GM18909 (cell line): ENCODE measurements at regions not wholly inside any gene's neighbourhood (a gene's known extent, or its start where the extent isn't known, plus 50 kb on each side); places are given as distances from the start of the nearest gene placed in this dataset.

ENCODE experiments used
- ATAC-seq: cut with Tn5 transposase; IDR thresholded peaks from one replicate; pipeline ENCODE4 v1.9.1; 2021; ENCODE audit warnings: mild to moderate bottlenecking; ENCODE audit not compliant: unreplicated experiment, poor library complexity

DNA sequence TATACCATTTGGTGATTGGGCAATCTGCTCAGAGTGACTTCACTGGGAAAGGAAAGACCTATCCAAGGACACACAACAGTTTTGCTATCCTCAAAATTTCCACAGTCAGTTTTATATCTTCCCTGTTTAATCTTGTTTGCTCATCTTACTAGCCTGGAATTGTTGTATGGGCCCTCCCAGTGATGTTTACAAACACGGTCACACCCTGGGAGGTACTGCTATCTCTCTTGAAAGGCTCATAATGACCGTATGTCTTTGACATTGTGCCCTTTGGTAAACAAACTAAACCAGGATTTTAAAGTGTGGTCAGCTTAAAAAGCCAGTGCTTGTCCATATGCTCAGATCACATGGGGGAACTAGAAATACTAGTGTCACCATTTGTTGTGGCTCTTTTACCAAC is 277.0 kb downstream of the CDH2 start:
- no peak for ATAC-seq

DNA sequence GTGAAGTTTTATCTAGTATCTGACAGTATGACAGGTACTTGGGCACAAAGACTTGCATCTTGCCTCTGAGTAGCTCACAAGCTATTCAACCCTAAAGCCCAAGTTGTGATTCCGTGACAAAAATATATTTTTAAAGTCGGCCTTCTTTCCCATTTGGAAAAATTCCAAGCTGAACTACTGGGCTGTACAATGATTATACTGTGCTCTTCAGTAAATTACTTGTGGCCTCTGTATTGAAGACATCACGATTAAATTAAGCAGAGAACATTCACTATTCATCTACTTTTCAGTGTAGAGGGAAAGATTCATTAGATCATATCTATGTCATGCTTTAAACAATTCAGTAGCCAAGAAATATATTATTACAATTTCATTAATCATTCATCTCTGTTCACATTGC is 282.2 kb downstream of the CDH2 start:
- ATAC-seq = no peak

DNA sequence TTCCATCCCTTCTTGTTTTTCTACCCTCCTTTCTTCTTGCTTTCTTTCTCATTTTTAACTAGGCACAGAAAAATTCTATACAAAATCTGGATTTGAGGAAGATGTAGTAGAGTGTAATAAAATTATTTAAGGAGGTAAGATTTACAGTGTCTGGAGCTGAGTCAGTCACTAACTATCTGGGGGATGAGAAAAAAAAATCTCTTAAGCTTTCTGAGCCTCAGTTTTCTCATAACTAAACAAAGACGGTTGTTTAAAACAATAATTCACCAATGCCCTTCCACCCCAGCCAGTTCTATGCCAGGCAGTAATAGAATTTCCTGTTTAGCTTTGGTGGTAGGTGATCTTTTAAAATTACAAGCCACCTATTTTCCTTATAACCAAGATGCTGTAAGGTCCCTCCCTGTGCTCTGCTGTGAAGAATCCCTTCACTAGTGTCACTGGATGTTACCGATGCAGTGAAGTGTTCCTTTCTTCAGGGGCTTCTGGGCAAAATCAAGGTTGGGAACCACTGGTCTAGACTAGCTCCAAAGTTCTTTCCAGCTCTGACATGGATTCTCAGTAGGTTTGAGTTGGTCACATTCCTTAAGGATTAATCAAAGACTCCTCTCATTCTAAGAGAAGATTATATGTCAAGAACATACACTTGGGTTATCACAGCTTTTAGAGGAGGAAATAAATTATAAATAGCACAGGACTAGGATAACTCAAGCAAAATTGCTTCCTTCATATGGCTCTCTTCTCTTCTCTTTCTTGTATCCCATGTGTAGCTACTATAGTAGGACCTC is 289.0 kb downstream of the CDH2 start:
- ATAC-seq = no peak

DNA sequence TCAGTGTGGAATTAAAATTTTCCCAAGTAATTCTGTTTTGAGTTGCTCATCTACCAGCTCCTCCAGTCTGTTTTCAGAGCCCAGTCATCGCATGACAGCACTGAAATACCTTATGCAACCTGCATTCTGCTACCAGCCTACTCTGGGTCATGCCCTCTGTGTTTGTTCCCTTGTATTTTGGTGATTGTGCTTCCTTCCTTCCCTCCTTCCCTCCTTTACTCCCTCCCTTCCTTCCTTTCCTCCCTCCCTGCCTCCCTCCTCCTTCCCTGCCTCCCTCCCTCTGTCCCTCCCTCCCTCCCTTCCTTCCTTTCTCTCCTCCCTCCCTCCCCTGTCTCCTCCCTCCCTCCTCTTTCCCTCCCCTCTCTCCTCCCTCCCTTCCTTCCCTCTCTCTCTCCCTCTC is 289.6 kb downstream of the CDH2 start:
- no peak for ATAC-seq

DNA sequence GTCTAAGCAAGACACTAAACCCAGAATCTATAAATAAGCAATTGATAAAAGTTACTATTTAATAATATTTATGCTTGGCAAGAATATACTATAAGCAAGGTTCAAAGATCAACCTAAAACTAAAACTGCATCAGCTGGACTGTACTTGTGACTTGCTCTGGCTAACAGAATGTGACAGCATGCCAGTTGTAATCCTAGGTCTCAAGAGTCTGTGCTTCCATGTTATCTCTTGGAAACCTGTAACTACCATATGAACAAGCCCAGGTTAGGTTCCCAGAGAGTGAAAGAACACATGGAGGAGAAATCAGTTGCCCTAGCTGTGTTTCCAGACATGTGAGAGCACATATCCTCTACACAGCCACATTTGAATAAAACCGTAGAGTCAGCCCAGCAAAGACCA is 297.4 kb downstream of the CDH2 start:
- no peak for ATAC-seq

DNA sequence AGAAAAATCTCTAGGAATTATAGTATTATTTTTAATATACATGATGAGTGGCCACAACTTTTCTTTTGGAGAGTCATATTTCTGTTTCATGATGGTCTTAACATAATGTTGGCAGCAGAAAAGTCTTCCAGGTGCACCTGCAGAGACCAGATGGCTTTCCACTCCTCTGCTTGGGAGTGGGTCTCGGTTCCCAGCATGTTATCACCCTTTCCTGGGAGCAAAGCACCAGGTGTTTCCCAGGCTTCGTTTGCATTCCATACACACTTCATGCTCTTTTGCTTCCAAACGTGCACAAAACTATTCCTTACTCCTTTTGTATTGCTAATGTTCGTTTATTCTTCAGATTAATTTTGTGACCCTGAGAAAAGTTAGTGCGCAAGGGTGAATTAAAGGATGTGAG is 305.2 kb downstream of the CDH2 start:
- ATAC-seq = no peak

DNA sequence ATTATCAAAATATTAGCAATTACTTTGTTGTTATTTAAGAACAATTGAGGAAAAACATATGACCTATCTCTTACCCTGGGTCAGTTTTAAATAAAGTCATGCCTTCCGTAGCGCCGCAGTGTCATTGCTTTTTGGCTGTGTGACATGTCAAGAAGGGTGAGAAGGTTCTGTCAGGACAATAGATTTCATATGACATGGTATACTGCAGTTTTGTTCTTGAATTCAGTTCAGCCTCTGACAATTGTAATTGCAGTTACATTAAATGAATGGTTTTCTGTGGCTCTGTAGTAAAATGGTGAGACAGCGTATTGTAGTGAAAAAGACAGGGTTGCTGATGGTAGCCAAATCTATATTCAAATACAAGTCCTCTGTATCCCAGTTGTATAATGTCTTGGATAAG is 307.2 kb downstream of the CDH2 start:
- no peak for ATAC-seq

DNA sequence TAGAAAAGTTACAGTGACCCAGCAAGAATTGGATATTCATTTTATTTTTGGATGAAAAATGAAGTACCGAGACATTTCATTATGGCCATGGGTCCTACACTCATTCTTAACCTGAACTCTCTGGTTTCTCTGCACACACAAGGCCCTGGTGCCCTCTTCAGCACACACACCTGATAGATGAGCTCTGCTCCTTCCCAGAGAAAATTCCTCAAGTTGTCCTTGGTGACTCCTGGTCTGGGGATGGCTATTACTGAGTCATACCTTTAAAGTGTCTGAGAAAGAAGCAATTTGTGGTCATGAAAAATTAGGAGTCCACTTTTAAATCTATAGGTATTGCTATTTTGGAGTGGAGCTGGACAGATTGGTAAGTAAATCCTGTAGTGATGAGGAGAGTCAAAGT is 311.5 kb downstream of the CDH2 start:
- ATAC-seq = no peak

DNA sequence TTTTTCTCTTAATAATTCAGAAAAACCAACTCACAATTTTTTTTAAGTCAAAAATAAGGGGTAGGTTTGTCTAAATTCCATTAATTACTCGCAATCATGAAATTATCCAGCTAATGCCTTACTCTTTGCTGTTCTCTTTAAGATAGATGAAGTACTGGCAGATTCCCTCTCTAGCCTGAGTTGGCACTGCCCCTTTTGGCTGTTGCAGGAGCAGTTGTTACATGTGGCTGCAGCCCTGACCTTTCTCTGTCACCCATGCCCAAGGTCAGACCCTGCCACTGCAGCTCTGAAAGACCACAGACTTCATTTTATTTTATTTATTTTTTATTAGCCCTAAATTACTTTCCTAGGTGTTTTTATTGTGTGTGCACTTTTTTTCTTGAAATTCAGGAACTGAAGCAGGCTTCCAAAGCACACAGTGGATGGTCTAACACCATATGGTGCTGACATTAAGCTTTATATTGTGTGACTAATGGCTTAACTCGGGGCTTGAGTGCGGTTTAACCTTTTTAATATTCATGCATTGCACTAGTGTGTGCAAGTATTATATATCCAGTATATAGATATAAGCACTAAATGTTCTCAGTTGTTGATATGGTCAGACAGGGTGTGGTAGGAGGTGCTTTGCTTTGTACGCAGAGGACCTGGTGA is 313.0 kb downstream of the CDH2 start:
- ATAC-seq = no peak

DNA sequence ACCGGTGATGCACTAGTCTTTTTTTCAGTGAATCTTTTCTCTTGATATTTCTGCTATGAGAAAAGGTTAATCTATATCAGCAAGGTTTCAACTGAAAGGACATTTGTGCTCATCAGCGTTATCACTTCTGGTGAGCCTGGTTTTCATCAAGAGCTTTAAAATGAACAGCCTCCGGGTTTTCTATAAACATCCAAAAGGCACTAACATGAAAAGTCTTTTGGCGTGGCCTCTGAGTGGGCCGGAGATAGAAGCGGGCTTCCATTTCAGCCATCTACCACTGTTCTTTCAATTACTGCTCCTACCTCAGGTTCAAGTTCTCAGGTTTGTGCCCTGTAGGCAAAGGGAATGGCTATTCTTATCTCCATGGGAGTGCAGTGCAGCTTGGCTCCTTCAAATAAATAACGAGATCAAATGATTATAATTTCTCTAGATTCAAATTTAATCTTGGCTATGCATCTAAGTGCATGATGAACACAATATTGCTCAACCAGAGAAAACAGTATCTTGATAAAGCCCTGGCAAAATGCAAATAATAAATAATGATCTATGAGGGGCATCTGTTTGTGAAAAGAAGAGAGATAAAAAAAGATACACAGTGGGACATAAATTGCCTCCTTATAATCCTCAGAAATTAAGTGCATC is 314.8 kb downstream of the CDH2 start:
- ATAC-seq = no peak

DNA sequence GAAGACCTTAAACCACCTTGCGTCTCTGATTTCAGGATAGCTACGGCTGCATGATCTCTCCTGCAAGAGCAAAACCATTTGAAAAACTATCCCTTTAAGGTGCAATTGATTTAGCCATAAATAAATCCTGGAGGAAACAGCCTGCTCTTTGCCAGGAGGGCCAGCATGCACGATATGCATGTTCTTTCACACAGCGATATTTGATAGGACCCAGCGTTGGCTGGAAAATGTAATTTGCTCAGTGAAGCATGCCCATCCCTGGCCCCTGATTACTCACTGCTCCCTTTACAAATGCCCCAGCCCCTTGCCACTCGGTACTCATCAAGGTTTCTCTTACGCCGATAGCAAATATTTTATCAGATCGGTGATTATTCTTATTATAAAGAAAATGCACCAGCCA is 315.4 kb downstream of the CDH2 start:
- no peak for ATAC-seq

DNA sequence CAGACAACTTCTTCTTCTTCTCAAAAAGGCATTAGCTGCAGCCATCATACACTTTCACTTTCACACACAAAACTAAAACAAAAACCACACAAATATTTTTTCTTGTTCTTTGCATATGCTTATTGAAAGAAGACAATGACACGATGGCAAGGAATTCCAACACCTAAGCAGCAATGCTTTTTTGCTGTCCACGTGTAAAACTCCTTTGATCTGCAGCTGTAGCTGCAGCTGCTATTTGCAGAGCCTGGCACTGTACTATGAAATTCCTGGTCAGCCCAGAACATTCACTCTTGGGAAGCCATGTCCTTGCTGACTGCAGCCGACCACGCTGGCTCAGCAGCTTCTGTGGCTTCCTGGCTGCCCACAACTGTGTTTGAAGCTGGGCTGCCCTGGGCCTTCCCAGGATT is 316.2 kb downstream of the CDH2 start:
- no peak for ATAC-seq

DNA sequence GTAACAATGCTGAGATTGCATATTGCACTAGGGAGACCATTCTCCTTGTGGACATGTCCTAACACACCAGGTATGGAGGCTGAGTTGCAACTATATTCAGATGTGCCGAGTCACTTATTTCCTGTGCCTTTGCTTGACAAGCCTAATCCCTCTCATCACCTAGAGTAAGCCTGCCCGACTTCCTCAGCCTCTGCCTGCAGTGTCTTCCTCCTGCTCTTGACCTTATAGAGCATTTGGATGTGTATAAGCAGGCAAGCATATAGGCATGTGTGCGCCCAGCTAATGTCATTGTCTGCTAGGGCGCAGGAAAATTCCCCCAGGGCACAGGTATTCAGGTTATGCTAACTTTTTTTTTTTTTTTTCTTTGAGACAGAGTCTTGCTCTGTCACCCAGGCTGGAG is 316.9 kb downstream of the CDH2 start:
- no peak for ATAC-seq

DNA sequence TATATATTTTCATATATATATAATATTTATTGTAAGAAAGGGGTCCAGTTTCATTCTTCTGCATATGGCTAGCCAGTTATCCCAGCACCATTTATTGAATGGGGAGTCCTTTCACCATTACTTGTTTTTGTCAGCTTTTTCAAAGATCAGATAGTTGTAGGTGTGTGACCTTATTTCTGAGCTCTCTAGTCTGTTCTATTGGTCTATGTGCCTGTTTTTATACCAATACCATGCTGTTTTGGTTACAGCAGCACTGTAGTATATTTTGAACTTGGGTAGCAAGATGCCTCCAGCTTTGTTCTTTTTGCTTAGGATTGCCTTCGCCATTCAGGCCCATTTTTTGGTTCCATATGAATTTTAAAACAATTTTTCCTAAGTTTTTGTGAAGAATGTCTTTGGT is 320.1 kb downstream of the CDH2 start:
- no peak for ATAC-seq

DNA sequence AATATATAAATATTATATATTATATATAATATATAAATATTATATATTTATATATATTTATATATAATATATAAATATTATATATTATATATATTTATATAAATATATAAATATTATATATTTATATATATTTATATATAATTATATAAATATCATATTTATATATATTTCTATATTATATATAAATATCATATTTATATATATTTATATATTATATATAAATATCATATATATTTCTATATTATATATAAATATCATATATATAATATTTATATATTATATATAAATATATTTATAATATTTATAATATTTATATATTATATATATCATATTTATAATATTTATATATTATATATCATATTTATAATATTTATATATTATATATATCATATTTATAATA is 321.4 kb downstream of the CDH2 start:
- ATAC-seq = no peak

DNA sequence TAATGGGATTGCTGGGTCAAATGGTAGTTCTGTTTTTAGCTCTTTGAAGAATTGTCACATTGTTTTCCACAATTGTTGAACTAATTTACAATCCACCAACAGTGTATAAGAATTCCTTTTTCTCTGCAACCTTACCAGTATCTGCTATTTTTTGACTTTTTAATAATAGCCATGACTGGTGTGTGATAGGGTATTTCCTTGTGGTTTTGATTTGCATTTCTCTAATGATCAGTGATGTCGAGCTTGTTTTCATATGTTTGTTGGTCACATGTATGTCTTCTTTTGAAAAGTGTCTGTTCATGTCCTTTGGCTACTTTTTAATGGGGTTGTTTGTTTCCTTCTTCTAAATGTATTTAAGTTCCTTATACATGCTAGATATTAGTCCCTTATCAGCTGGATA is 322.3 kb downstream of the CDH2 start:
- ATAC-seq = no peak

DNA sequence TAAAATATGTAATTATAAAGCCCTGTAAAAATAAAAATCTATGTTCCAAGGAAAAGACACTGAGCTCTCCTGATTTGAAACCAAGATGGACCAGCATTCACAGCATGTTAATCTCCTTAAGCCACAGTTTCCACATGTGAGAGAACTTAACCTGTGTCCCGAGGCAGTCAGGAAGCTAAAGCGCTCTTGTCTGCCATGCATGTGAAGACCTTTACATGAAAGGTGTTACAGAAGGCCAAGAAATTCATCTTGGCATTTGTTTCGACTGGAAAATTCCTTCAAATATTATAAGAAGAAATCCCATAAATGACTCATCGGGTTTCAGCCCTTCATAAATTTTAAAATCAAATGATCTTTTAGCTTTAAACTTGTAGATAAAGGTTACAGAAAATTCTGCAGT is 328.6 kb downstream of the CDH2 start:
- ATAC-seq = no peak

DNA sequence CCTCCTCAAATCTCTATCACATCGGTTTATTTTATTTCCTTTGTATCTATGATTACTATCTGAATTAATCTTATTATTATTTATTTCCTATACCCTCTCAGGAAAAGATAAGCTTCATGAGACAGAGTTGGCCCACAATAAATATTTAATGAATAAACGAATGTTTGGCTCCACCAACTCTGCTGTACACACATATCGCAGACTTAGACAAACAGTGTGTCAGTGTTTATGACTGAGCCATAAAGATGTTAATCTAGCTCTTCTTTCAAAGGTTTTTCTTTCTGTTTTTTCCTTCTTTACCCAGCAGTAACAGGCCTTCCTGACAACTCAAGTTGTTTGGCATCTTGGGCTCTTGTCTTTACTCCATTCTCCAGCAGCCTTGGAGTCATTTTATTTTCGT is 329.5 kb downstream of the CDH2 start:
- no peak for ATAC-seq

DNA sequence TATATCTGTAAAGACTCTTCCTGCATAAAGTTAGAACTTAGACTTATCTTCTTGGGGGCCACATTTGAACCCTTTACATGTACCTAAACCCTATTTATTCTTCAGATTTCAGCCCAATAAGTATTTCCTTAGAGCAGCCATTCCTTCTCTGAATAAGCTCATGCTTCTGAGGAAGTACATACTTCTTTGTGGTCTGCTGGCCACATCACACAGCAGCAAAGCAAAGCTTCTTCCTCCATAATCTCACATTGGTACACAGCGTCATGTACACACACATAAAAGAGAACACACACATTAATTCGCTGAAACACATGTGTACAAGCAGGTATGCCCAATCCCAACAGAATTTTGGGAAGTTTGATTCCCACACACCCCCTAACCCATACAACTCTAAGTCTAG is 331.0 kb downstream of the CDH2 start:
- ATAC-seq = no peak

DNA sequence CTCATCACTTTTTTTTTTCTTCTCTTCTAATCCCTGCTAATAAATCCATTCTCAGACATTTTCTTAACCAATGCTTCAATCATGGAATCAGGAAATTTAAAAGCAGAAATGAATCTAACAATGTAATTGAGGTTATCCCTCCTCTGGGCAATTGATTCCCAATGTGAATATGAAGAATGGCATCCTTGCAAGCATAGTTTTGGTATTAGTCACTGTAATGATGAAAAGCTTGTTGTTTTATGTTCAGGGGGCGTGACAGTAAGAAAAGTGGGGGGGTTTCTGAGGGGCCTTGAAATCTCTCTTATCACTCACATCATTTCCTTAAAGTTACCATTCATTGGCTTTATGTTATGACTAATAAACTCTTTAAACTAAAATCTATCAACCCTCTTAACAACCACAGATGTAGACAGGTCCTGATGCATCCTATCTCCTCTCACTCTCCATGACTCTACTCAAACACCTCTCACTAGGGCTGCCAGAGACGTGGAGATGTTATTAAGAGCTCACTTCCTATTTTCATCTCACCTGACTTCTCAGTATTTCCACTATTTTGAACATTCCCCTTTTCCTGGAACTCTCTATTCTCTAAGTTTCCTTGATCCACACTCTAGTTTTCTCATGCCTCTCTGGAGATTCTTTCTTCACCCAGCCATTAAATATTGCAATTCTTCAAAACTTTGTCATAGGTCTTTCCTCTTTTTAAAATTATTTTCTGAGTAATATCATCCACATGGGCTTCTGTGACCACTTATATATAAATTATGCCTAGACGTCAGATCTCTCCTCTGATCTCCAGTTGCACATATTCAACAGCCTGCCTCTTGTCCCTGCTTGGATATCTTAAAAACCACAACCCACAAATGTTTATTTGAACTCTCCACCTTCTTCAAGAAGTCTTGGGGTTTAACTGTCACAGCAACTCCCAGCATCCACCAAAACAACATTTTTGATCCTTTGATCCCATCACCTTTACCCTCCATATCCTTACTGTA is 332.9 kb downstream of the CDH2 start:
- no peak for ATAC-seq

DNA sequence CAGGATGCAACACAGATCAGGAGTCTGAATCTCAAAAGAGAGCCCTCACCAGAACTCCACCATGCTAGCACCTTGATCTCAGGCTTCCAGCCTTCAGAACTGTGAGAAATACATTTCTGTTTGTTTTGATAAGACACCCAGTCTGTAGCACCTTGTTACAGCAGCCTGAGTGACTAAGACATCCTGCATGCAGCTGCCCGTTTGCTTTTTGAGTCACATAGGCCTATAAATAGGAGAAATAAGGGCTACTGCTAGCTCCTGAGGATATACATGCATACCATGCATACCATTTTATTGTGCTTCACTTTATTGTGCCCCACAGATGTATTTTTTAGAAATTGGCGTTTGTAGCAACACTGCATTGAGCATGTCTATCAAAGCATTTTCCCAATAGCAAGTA is 337.8 kb downstream of the CDH2 start:
- no peak for ATAC-seq
